GM12878 (cell line): ENCODE measurements at regions not wholly inside any gene's neighbourhood (a gene's known extent, or its start where the extent isn't known, plus 50 kb on each side); places are given as distances from the start of the nearest gene placed in this dataset.

Experiments
- ATAC-seq: fragments of 200-7000 bp; cut with Tn5 transposase; 3 replicates; pipeline ENCODE4 v1.9.1; 2020; ENCODE audit warnings: mild to moderate bottlenecking, moderate library complexity
- BruUV-seq: library from RNA; stranded (reverse); fragments of 400-500 nt; replicated peaks from 2 replicates; lab custom pipeline; 2021; lab: Mats Ljungman, UMichigan
- CTCF ChIA-PET: fragments of 300-600 bp; sonication (Branson Sonifier 250); formaldehyde crosslinking; extraction: SDS; loops from one replicate; lab custom pipeline; 2021; ENCODE audit warnings: inconsistent platforms; lab: Yijun Ruan, JAX
- POLR2A ChIA-PET: fragments of 350-600 bp; formaldehyde crosslinking; extraction: SDS; loops from one replicate; lab custom pipeline; 2021; ENCODE audit warnings: inconsistent platforms; lab: Charles Lee
- RAD21 ChIA-PET: fragments of 300-600 bp; sonication (Branson Sonifier 250); formaldehyde crosslinking; loops from one replicate; lab custom pipeline; 2023; ENCODE audit warnings: antibody characterized with exemption; ENCODE audit not compliant: unreplicated experiment; lab: Charles Lee
- SMC1A ChIA-PET: fragments of 300-600 bp; sonication (Branson Sonifier 250); formaldehyde crosslinking; loops from one replicate; lab custom pipeline; 2023; ENCODE audit not compliant: unreplicated experiment, uncharacterized antibody; lab: Charles Lee
- DNase-seq: peaks from one replicate; pipeline ENCODE4 v3.0.0-alpha.2; 2011; ENCODE audit warnings: low read depth, low spot score
- FAIRE-seq: peaks from 3 replicates; lab custom pipeline; 2011; peaks lifted over from hg19 to GRCh38; lab: Jason Lieb, UNC
- H2AFZ ChIP-seq: 2 replicates; pipeline ENCODE4 v1.6.0; 2011; ENCODE audit warnings: low read depth, low read length, control low read depth; ENCODE audit not compliant: control insufficient read depth
- H3K27ac ChIP-seq: 2 replicates; pipeline ENCODE4 v1.5.1; 2011; ENCODE audit warnings: control low read depth; ENCODE audit not compliant: control insufficient read depth, insufficient read depth
- H3K27me3 ChIP-seq, 2 experiments: replicated peaks in 1 of 2; 2 replicates each; pipeline versions ENCODE4 v1.6.0 to v1.6.1; 2011; ENCODE audit warnings: low read length in 1 of 2; ENCODE audit not compliant: control insufficient read depth in 2 of 2, insufficient read depth in 2 of 2
- H3K36me3 ChIP-seq, 2 experiments: 2 replicates each; pipeline ENCODE4 v1.5.1; 2011; ENCODE audit warnings: low read length in 1 of 2; ENCODE audit not compliant: control insufficient read depth in 2 of 2, insufficient read depth in 2 of 2
- H3K4me1 ChIP-seq: 2 replicates; pipeline ENCODE4 v1.6.1; 2011; ENCODE audit warnings: mild to moderate bottlenecking, low read length, moderate library complexity, mixed read lengths; ENCODE audit not compliant: control insufficient read depth, insufficient read depth
- H3K4me2 ChIP-seq: 2 replicates; pipeline ENCODE4 v1.6.0; 2011; ENCODE audit warnings: control low read depth; ENCODE audit not compliant: control insufficient read depth, insufficient read depth
- H3K4me3 ChIP-seq: fragments of 200-600 bp; sonication (generic); 2 replicates; pipeline ENCODE4 v1.5.1; 2016
- H3K79me2 ChIP-seq: 2 replicates; pipeline ENCODE4 v1.6.0; 2011; ENCODE audit warnings: low read length; ENCODE audit not compliant: control insufficient read depth, insufficient read depth
- H3K9ac ChIP-seq: 2 replicates; pipeline ENCODE4 v1.8.0; 2011; ENCODE audit warnings: low read length, control low read depth, mixed read lengths; ENCODE audit not compliant: control insufficient read depth, insufficient read depth
- H3K9me3 ChIP-seq: replicated peaks from 3 replicates; pipeline ENCODE4 v1.5.1; 2011; ENCODE audit warnings: mild to moderate bottlenecking, low read length; ENCODE audit not compliant: control insufficient read depth, insufficient read depth
- H4K20me1 ChIP-seq: 2 replicates; pipeline ENCODE4 v1.6.0; 2011; ENCODE audit not compliant: control insufficient read depth, insufficient read depth
- CEBPZ ChIP-seq: fragments of 150-350 bp; IDR thresholded peaks from 2 replicates; pipeline ENCODE4 v1.6.1; 2016; ENCODE audit warnings: low read depth, low read length
- HSF1 ChIP-seq: fragments of 150-350 bp; IDR thresholded peaks from 2 replicates; pipeline ENCODE4 v1.6.1; 2014; ENCODE audit warnings: mild to moderate bottlenecking, low read depth, low read length
- IKZF2 ChIP-seq, 2 experiments: fragments of 450-650 bp; IDR thresholded peaks; 2 replicates each; pipeline ENCODE4 v1.6.1; 2017; ENCODE audit warnings: mild to moderate bottlenecking in 2 of 2, moderate library complexity in 2 of 2
- PBX3 ChIP-seq: IDR thresholded peaks from 2 replicates; pipeline ENCODE4 v1.6.1; 2011; ENCODE audit warnings: mild to moderate bottlenecking, low read depth, low read length, moderate library complexity; ENCODE audit not compliant: insufficient replicate concordance
- POLR2A ChIP-seq: IDR thresholded peaks from 2 replicates; pipeline ENCODE4 v1.6.1; 2011; ENCODE audit warnings: low read depth, mild to moderate bottlenecking, low read length
- WGBS: methylation state at CpG from one replicate; pipeline ENCODE4 v1.1.6; 2016; ENCODE audit warnings: low lambda C conversion rate; ENCODE audit not compliant: insufficient replicate concordance, insufficient coverage; ENCODE audit errors: missing lambda C conversion rate; 5-methylcytosine and 5-hydroxymethylcytosine counted together
- in situ Hi-C: fragments of 300-500 bp; cut with MboI; formaldehyde crosslinking; loops from 9 replicates; pipeline ENCODE4 v1.14.3; 2018; ENCODE audit warnings: mixed read lengths
- intact Hi-C: fragments of 100-400 bp; cut with micrococcal nuclease; formaldehyde crosslinking; loops from one replicate; pipeline ENCODE4 v1.14.2; 2022; ENCODE audit not compliant: unreplicated experiment

- no peak for TF ChIP-seq CEBPZ
These were observed 428.6 kb upstream of the SYT4 start (continued) for GRCh38 chr18:43705850-43706249.

GRCh38 chr18:43710135-43710534, 432.8 kb upstream of the SYT4 start:
- no peaks in the 10 kb centered on the region for H4K20me1 ChIP-seq
- POLR2A ChIA-PET, result no interaction called here
- intact Hi-C loops, result no loop called here
- FAIRE-seq, result no peak
- no peak overlapping the region for H2AFZ ChIP-seq
- RAD21 ChIA-PET, result no interaction called here
- H3K4me2 ChIP-seq, result no peak overlapping the region
- CTCF ChIA-PET, result no interaction called here
- in situ Hi-C loops, result no loop called here
- TF ChIP-seq PBX3 (no peak), IKZF2 (IDR thresholded peaks at IDR 0.05) (no peak), POLR2A (no peak), HSF1 (no peak)
- 1% methylated on average over 4 of the region's 4 CpGs for WGBS
- no peak for ATAC-seq
- SMC1A ChIA-PET, result no interaction called here
- no TSS peak for BruUV-seq
- no peaks in the 10 kb centered on the region for H3K4me1 ChIP-seq
- H3K27me3 ChIP-seq, result no peaks in the 10 kb centered on the region
- no peak overlapping the region for H3K4me3 ChIP-seq
- no peaks in the 10 kb centered on the region for H3K36me3 ChIP-seq
- no peak overlapping the region for H3K9ac ChIP-seq
- no peak for DNase-seq
- H3K9me3 ChIP-seq, result no peaks in the 10 kb centered on the region
- no peak overlapping the region for H3K27ac ChIP-seq
- H3K79me2 ChIP-seq, result no peaks in the 10 kb centered on the region
